ENCODE measurements at regions not wholly inside any gene's neighbourhood (a gene's known extent, or its start where the extent isn't known, plus 50 kb on each side); places are given as distances from the start of the nearest gene placed in this dataset.
"Not testable (repeated sequence)": the region's sequence is repeated elsewhere in the genome, so short reads cannot be mapped to it uniquely, and the experiment has no call there.

DNA sequence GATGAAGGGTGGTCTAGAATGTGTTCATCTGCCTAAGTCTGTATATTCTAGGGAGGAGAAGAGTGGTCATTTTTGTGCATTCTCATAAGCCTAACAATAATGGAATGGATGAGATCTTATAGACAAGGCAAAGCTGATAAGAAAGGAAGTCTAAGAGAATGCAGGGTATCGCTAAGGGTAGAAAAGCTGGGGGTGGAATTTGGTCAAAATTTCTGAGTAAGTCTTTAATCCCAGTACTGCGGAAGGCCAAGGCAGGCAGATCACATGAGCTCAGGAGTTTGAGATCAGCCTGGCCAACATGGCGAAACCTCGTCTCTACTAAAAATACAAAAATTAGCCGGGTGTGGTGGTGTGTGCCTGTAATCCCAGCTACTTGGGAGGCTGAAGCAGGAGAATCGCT is 62.5 kb upstream of the CNEP1R1 start:
- H3K9me3 ChIP-seq (ENCODE audit: control insufficient read depth, low read length); H3K4me3 ChIP-seq (ENCODE audit: low read length); H3K36me3 ChIP-seq (ENCODE audit: control insufficient read depth, insufficient read depth, low read length, severe bottlenecking); H3K9ac ChIP-seq (ENCODE audit: low read length); DNase-seq (ENCODE audit: low read depth): not testable (repeated sequence)
- Histone ChIP-seq H3K27me3 (replicated peaks; ENCODE audit: control insufficient read depth, insufficient read depth, low read length) (peaks cover 26% of the 10 kb centered on the region), H3K4me1 (ENCODE audit: control insufficient read depth, insufficient read depth, low read length) (peaks cover 23% of the 10 kb centered on the region)

DNA sequence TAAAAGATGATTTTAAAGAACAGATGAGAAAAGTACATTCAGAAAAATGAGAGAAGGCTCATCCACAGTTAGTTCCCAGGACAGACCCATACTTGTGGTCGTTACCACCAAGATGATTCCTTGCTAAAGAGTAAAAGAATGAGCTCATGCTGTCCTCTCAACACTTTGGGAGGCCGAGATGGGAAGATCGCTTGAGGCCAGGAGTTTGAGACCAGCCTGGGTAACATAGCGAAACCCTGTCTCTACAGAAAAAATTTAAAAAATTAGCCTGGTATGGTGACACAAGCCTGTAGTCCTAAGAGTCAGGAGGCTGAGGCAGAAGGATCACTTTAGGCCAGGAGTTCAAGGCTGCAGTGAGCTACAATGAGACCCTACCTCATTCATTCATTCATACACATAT is 60.7 kb upstream of the CNEP1R1 start:
- H3K27me3 ChIP-seq (replicated peaks; ENCODE audit: control insufficient read depth, insufficient read depth, low read length) = peaks cover 37% of the 10 kb centered on the region
- no peak overlapping the region for H3K4me3 ChIP-seq (ENCODE audit: low read length)
- no peak for DNase-seq (ENCODE audit: low read depth)
- H3K36me3 ChIP-seq (ENCODE audit: control insufficient read depth, insufficient read depth, low read length, severe bottlenecking) = no peaks in the 10 kb centered on the region
- no peaks in the 10 kb centered on the region for H3K9me3 ChIP-seq (ENCODE audit: control insufficient read depth, low read length)
- peaks cover 23% of the 10 kb centered on the region for H3K4me1 ChIP-seq (ENCODE audit: control insufficient read depth, insufficient read depth, low read length)
- H3K9ac ChIP-seq (ENCODE audit: low read length) = no peak overlapping the region

DNA sequence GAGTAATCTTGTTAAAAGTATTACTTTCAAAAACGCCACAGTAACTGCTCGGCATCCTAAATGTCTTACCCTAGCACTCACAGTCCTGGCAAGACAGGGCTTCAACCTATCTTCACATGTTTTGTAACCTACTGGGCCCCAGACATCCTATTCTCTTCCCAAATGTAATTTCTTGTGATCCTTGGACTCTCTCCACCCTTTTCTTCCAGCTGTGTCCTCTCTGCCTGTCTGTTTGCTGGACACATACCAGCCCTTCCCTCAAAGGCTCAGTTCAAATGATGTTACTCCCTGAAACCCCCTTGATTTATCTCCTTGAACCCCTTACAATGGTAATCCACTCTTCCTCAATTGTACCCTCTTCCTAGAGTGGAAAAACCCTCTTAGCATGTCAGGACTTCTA is 60.1 kb upstream of the CNEP1R1 start:
- H3K27me3 ChIP-seq (replicated peaks; ENCODE audit: control insufficient read depth, insufficient read depth, low read length) = peaks cover 44% of the 10 kb centered on the region
- no peak for DNase-seq (ENCODE audit: low read depth)
- H3K36me3 ChIP-seq (ENCODE audit: control insufficient read depth, insufficient read depth, low read length, severe bottlenecking) = no peaks in the 10 kb centered on the region
- no peaks in the 10 kb centered on the region for H3K9me3 ChIP-seq (ENCODE audit: control insufficient read depth, low read length)
- no peak overlapping the region for H3K9ac ChIP-seq (ENCODE audit: low read length)
- no peak overlapping the region for H3K4me3 ChIP-seq (ENCODE audit: low read length)
- peaks cover 17% of the 10 kb centered on the region for H3K4me1 ChIP-seq (ENCODE audit: control insufficient read depth, insufficient read depth, low read length)

DNA sequence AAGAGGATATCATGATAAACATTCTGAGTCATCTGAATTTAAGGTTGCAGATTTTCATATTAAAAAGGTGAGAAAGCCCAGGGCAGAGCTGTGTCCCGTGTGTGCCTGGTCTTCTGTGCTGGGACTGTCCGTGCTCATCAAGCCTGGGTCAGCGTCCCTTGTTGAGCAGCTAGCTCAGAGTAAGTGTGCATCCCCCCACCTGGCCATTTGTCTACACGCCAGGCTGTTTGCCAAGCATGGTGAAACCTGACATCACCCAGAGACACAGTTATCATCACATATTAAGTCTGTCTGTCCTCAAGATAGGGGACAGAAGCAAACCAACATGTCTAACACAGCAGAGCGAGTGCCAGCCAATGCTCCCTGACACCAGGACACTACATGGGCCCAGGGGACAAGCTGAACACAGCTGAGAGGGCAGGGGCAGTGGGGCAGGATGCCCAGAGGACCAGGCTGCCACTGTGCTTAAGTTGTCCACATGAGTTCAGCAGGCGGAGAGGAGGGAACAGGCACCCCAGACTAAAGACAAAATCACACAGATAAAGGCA is 57.9 kb upstream of the CNEP1R1 start:
- Histone ChIP-seq H3K4me3 (ENCODE audit: low read length) (no peak overlapping the region), H3K36me3 (ENCODE audit: control insufficient read depth, insufficient read depth, low read length, severe bottlenecking) (no peaks in the 10 kb centered on the region), H3K9ac (ENCODE audit: low read length) (no peak overlapping the region), H3K4me1 (ENCODE audit: control insufficient read depth, insufficient read depth, low read length) (peaks cover 2% of the 10 kb centered on the region), H3K9me3 (ENCODE audit: control insufficient read depth, low read length) (no peaks in the 10 kb centered on the region), H3K27me3 (replicated peaks; ENCODE audit: control insufficient read depth, insufficient read depth, low read length) (peaks cover 47% of the 10 kb centered on the region)
- no peak for DNase-seq (ENCODE audit: low read depth)

DNA sequence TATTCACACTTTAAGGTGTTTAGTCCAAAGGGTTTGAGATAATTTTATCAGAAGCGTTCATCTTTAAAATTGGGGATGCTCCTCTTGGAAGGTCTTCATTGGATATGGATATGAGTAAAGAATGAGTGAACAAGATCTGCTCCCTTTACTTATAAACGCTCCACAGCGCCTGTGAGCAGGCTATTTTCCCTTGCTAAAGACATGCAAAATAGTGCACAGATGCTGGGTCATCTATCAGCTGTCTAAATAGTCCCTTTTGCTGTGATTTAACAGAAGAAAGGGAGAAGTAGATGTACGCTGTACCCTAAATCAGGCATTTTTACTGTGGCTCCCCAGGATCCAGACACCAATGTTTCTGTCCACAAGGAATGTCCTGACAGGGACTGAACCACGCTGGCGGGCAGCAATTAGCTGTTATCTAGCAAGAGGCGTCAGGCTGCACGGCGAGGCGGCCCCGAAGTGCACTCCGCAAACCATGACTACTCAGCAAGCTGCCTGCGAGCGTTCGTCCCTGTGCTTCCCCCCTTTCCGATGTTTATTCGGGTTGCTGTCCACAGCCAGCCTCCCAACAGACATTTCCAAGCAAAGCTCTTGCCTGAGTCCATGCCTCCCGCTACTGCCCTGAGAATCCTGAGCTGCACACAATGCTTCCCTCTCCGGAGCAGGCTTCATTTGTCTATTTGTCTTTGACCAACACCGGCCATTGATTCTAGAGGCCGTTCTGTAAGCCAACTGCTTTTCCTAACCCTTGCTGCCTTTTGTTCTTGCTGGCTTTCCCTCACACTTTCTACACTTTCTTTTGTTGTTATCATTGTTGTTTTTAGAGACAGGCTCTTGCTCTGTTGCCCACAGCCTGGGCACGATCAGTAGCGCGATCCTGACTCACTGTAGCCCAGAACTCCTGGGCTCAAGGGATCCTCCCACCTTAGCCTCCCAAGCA is 55.7 kb upstream of the CNEP1R1 start:
- Histone ChIP-seq H3K9ac (ENCODE audit: low read length) (no peak overlapping the region), H3K27me3 (replicated peaks; ENCODE audit: control insufficient read depth, insufficient read depth, low read length) (peaks cover 49% of the 10 kb centered on the region), H3K4me3 (ENCODE audit: low read length) (no peak overlapping the region), H3K4me1 (ENCODE audit: control insufficient read depth, insufficient read depth, low read length) (no peaks in the 10 kb centered on the region), H3K36me3 (ENCODE audit: control insufficient read depth, insufficient read depth, low read length, severe bottlenecking) (no peaks in the 10 kb centered on the region), H3K9me3 (ENCODE audit: control insufficient read depth, low read length) (no peaks in the 10 kb centered on the region)
- DNase-seq (ENCODE audit: low read depth) = peak; percentile 30

DNA sequence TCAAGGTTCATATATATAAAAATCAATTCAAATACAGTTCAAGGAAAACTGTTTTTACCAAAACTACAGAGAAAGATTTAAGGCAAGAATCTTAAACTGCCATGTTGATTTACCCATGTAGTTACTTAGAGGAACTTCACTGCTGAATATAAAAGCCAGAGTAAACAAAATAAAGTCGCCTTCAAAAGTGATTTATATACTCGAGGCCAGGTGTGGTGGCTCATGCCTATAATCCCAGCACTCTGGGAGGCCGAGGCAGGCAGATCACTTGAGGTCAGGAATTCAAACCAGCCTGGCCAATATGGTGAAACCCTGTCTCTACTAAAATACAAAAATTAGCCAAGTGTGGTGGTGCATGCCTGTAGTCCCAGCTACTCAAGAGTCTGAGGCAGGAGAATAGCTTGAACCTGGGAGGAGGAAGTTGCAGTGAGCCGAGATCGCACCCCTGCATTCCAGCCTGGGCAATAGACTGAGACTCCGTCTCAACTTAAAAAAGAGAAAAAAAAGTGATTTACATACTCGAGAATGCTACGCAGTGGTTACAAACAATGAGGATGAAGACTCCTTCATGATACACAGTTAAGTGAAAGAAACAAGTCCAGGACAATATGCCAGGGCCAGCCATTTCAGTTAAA is 54.1 kb upstream of the CNEP1R1 start:
- no peak overlapping the region for H3K9ac ChIP-seq (ENCODE audit: low read length)
- H3K4me1 ChIP-seq (ENCODE audit: control insufficient read depth, insufficient read depth, low read length) = no peaks in the 10 kb centered on the region
- no peaks in the 10 kb centered on the region for H3K9me3 ChIP-seq (ENCODE audit: control insufficient read depth, low read length)
- peaks cover 42% of the 10 kb centered on the region for H3K27me3 ChIP-seq (replicated peaks; ENCODE audit: control insufficient read depth, insufficient read depth, low read length)
- H3K36me3 ChIP-seq (ENCODE audit: control insufficient read depth, insufficient read depth, low read length, severe bottlenecking) = no peaks in the 10 kb centered on the region
- no peak for DNase-seq (ENCODE audit: low read depth)
- H3K4me3 ChIP-seq (ENCODE audit: low read length) = no peak overlapping the region

DNA sequence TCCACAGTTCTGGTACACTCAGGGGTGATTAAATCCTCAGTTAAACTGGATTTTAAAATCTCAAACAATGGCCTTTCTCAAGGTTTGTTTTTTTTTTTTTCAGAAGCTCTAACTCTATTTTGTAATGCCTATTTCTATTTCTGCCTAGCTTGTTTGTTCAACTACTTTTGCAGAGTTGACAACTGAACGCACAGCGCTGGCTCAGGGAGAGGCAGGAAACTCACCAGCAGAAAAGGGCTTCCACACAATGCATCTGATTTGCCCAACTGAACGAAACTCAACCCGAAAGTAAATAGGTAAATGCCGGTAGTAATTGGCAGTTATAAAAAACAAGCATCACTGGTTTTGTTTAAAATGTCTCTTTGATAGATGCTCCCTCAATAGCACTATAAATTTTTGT is 52.7 kb upstream of the CNEP1R1 start:
- Histone ChIP-seq H3K4me1 (ENCODE audit: control insufficient read depth, insufficient read depth, low read length) (no peaks in the 10 kb centered on the region), H3K4me3 (ENCODE audit: low read length) (no peak overlapping the region), H3K9ac (ENCODE audit: low read length) (no peak overlapping the region), H3K9me3 (ENCODE audit: control insufficient read depth, low read length) (peaks cover 2% of the 10 kb centered on the region), H3K27me3 (replicated peaks; ENCODE audit: control insufficient read depth, insufficient read depth, low read length) (peaks cover 32% of the 10 kb centered on the region), H3K36me3 (ENCODE audit: control insufficient read depth, insufficient read depth, low read length, severe bottlenecking) (no peaks in the 10 kb centered on the region)
- no peak for DNase-seq (ENCODE audit: low read depth)

DNA sequence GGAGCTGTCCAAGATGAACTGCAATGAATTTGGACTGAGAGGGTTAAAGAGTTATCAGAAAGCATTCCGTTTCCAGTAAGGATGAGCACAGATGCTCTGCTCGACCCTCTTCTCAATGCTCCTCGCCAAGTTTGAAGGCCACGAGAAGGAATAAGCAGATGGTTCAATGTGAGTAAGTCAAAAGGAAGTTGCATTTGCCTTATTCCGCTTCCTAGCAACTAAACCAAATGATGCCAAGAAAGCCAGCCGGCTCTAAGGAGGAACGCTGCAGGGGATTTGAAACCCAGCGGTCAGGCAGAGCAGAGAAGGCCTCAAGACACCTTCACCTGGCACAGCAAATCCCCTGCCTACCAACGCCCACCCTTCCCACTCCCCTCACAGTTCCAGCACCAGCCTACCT is 52.1 kb upstream of the CNEP1R1 start:
- Histone ChIP-seq H3K4me1 (ENCODE audit: control insufficient read depth, insufficient read depth, low read length) (no peaks in the 10 kb centered on the region), H3K36me3 (ENCODE audit: control insufficient read depth, insufficient read depth, low read length, severe bottlenecking) (no peaks in the 10 kb centered on the region), H3K9me3 (ENCODE audit: control insufficient read depth, low read length) (peaks cover 9% of the 10 kb centered on the region), H3K27me3 (replicated peaks; ENCODE audit: control insufficient read depth, insufficient read depth, low read length) (peaks cover 31% of the 10 kb centered on the region), H3K9ac (ENCODE audit: low read length) (no peak overlapping the region), H3K4me3 (ENCODE audit: low read length) (no peak overlapping the region)
- DNase-seq (ENCODE audit: low read depth) = no peak

All from adipocyte (in vitro differentiated cells).